HepG2 (cell line): ENCODE measurements at regions not wholly inside any gene's neighbourhood (a gene's known extent, or its start where the extent isn't known, plus 50 kb on each side); places are given as distances from the start of the nearest gene placed in this dataset.

ENCODE experiments used
- ATAC-seq: fragments of 200-7000 bp; cut with Tn5 transposase; 3 replicates; pipeline ENCODE4 v1.9.1; 2020; ENCODE audit warnings: mild to moderate bottlenecking, moderate library complexity
- BruUV-seq: library from RNA; stranded (reverse); fragments of 400-500 nt; replicated peaks from 2 replicates; lab custom pipeline; 2021; lab: Mats Ljungman, UMichigan
- CTCF ChIA-PET: fragments of 300-600 bp; formaldehyde crosslinking; extraction: SDS; loops from one replicate; lab custom pipeline; 2021; ENCODE audit warnings: low total read pairs, inconsistent platforms, low intra/inter-chr PET ratio; lab: Yijun Ruan, JAX
- POLR2A ChIA-PET: fragments of 350-600 bp; sonication (Branson Sonifier 250); formaldehyde crosslinking; loops from one replicate; lab custom pipeline; 2020; ENCODE audit warnings: antibody characterized with exemption, inconsistent platforms; lab: Yijun Ruan, JAX
- DNase-seq: peaks from one replicate; pipeline ENCODE4 v3.0.0-alpha.2; 2015; ENCODE audit warnings: low spot score
- FAIRE-seq: peaks from 3 replicates; lab custom pipeline; 2011; peaks lifted over from hg19 to GRCh38; lab: Jason Lieb, UNC
- H2AFZ ChIP-seq: one replicate; pipeline ENCODE4 v1.6.1; 2011; ENCODE audit warnings: low read length, inconsistent platforms
- H3K27ac ChIP-seq: fragments of 300-600 bp; 3 replicates; pipeline ENCODE4 v1.8.0; 2011; ENCODE audit warnings: mixed run types, mild to moderate bottlenecking, mixed read lengths, low read length, inconsistent platforms; ENCODE audit not compliant: insufficient read depth; ENCODE audit errors: extremely low read length
- H3K27me3 ChIP-seq, 2 experiments: fragments of 200-600 bp in 1 of 2; 2 replicates in 1 of 2; 3 replicates in 1 of 2; pipeline versions ENCODE4 v1.6.0 to v1.8.0; 2011; ENCODE audit warnings: low read length in 2 of 2, mild to moderate bottlenecking in 2 of 2, moderate library complexity in 2 of 2, inconsistent platforms in 1 of 2; ENCODE audit not compliant: insufficient read depth in 2 of 2, control insufficient read depth in 1 of 2
- H3K36me3 ChIP-seq, 2 experiments: fragments of 200-600 bp in 1 of 2; replicated peaks in 1 of 2; 2 replicates in 1 of 2; 3 replicates in 1 of 2; pipeline versions ENCODE4 v1.5.1 to v1.8.0; 2011; ENCODE audit warnings: low read length in 2 of 2, inconsistent platforms in 1 of 2; ENCODE audit not compliant: insufficient read depth in 2 of 2, control insufficient read depth in 1 of 2
- H3K4me1 ChIP-seq: 2 replicates; pipeline ENCODE4 v1.5.1; 2012; ENCODE audit warnings: low read length, inconsistent platforms; ENCODE audit not compliant: insufficient read depth
- H3K4me2 ChIP-seq: 2 replicates; pipeline ENCODE4 v1.6.0; 2011; ENCODE audit warnings: low read depth, low read length, inconsistent platforms
- H3K4me3 ChIP-seq, 3 experiments: fragments of 200-600 bp in 1 of 3; sonication (generic), shearing (Covaris generic) in 1 of 3; replicated peaks in 1 of 3; 2 replicates each; pipeline ENCODE4 v1.5.1; 2011 to 2016; ENCODE audit warnings: low read length in 3 of 3, inconsistent platforms in 2 of 3, low read depth in 2 of 3, mild to moderate bottlenecking in 2 of 3, control low read depth in 1 of 3, mixed read lengths in 1 of 3; ENCODE audit not compliant: insufficient read depth in 1 of 3
- H3K79me2 ChIP-seq: one replicate; pipeline ENCODE4 v1.6.1; 2011; ENCODE audit warnings: low read length, inconsistent platforms; ENCODE audit not compliant: insufficient read depth
- H3K9ac ChIP-seq: 2 replicates; pipeline ENCODE4 v1.6.0; 2011; ENCODE audit warnings: mild to moderate bottlenecking, low read depth, low read length, inconsistent platforms; ENCODE audit not compliant: insufficient read depth
- H3K9me3 ChIP-seq: 2 replicates; pipeline ENCODE4 v1.5.1; 2012; ENCODE audit warnings: mild to moderate bottlenecking, low read length
- H4K20me1 ChIP-seq: 2 replicates; pipeline ENCODE4 v1.6.0; 2011; ENCODE audit warnings: inconsistent platforms, mild to moderate bottlenecking, low read length, moderate library complexity; ENCODE audit not compliant: insufficient read depth
- CAMTA2 ChIP-seq: sonication (generic); formaldehyde crosslinking; IDR thresholded peaks from 2 replicates; pipeline ENCODE4 v1.4.0; 2020; ENCODE audit warnings: mild to moderate bottlenecking, missing genetic modification reagents, borderline replicate concordance
- SP4 ChIP-seq: sonication (generic); formaldehyde crosslinking; IDR thresholded peaks from 2 replicates; pipeline ENCODE4 v1.8.1; 2023; ENCODE audit warnings: mild to moderate bottlenecking, missing genetic modification reagents
- STAT5B ChIP-seq: sonication (generic); formaldehyde crosslinking; IDR thresholded peaks from 2 replicates; pipeline ENCODE4 v1.4.0; 2020; ENCODE audit warnings: missing genetic modification reagents
- THAP9 ChIP-seq: sonication (generic); formaldehyde crosslinking; IDR thresholded peaks from 2 replicates; pipeline ENCODE4; 2020; ENCODE audit warnings: missing genetic modification reagents, mild to moderate bottlenecking, borderline replicate concordance
- ZNF776 ChIP-seq: sonication (generic); formaldehyde crosslinking; IDR thresholded peaks from 2 replicates; pipeline ENCODE4 v1.4.0; 2020; ENCODE audit warnings: mild to moderate bottlenecking, missing genetic modification reagents
- WGBS: methylation state at CpG from one replicate; pipeline ENCODE4 v1.1.6; 2017; ENCODE audit warnings: low lambda C conversion rate; 5-methylcytosine and 5-hydroxymethylcytosine counted together
- in situ Hi-C: cut with HindIII; loops from 2 replicates; pipeline ENCODE4 v1.10.0; 2017; ENCODE audit warnings: low pct_unique_long_range_greater_than_20kb; ENCODE audit not compliant: extremely low pct_ligation_motif_present
- intact Hi-C: fragments of 100-400 bp; cut with micrococcal nuclease; formaldehyde crosslinking; loops from one replicate; pipeline ENCODE4 v1.10.0; 2022; ENCODE audit not compliant: unreplicated experiment

DNA sequence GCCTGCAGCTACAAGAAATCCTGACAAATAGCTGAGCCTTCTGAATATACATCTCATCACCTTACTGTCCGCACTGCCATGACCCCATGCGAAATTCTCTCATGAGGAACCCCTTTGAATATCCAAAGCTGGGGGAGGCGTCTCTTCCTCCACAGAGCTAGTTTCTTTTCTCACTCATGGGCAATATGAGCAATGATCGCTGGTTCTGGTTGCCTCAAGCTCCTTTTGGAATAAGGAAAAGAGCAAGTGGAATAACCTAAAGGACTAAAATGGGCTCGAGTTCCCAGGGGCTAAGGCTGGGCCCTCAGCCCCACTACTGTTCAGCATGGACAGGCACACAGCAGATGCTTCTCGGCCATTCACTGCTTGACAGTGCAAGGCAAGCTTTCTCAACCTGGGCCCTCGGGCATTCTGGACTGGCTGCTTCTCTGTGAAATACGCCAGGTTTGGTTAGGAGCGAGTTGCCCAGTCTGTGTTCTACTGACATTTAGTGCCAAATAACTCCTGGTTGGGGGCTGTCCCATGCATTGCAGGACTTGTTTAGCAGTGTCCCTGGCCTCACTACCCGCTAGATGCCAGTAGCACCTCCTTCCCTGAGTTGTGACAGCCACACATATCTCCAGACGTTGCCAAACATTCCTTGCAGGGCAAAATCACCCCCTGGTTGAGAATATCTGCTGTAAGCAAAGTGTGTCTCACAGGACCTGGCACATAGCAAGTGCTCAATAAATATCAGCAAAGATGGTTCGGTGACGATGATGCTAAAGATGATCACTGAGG lies 156.8 kb downstream of the CEBPB start:
- Histone ChIP-seq H3K9ac (no peak overlapping the region), H3K9me3 (no peaks in the 10 kb centered on the region), H3K36me3 (no peaks in the 10 kb centered on the region), H3K27ac (no peak overlapping the region), H4K20me1 (no peaks in the 10 kb centered on the region), H3K79me2 (no peaks in the 10 kb centered on the region), H3K27me3 (peaks cover 2 to 19% of the 10 kb centered on the region in 2 experiments; a peak in 2 of 5 replicates), H3K4me2 (no peak overlapping the region), H3K4me1 (peaks cover 88% of the 10 kb centered on the region), H3K4me3 (no peak overlapping the region), H2AFZ (no peak overlapping the region)
- TF ChIP-seq THAP9 (0 out of 2 replicates have a peak, but pooled peaks have one; percentile 5), ZNF776 (CRISPR knock-in tag) (0 out of 2 replicates have a peak, but pooled peaks have one; percentile 6), STAT5B (CRISPR knock-in tag) (no peak), CAMTA2 (CRISPR knock-in tag) (no peak), SP4 (CRISPR knock-in tag) (peak; percentile 10; the same call in 1 of the 2 replicates)
- POLR2A ChIA-PET, result interaction anchor here (1.2 to 1.7 kb wide), 6 partner anchors 8 to 53 kb away, joined by 3 to 6 read pairs (median 3); no protein-coding TSS in a partner anchor
- BruUV-seq, result no TSS peak
- intact Hi-C loops, result no loop called here
- ATAC-seq, result no peak
- FAIRE-seq, result no peak
- DNase-seq, result no peak
- CTCF ChIA-PET, result no interaction called here
- 65% methylated on average over 13 of the region's 13 CpGs for WGBS
- in situ Hi-C loops, result no loop called here
